GM18498 (cell line): ENCODE measurements at regions not wholly inside any gene's neighbourhood (a gene's known extent, or its start where the extent isn't known, plus 50 kb on each side); places are given as distances from the start of the nearest gene placed in this dataset.
"Not testable (repeated sequence)": the region's sequence is repeated elsewhere in the genome, so short reads cannot be mapped to it uniquely, and the experiment has no call there.

Experiments
- ATAC-seq: cut with Tn5 transposase; IDR thresholded peaks from one replicate; pipeline ENCODE4 v1.9.1; 2021; ENCODE audit warnings: mild to moderate bottlenecking, moderate library complexity; ENCODE audit not compliant: unreplicated experiment

- no peak for ATAC-seq
These were observed 605.7 kb upstream of the GJE1 start for GRCh38 chr6:141526985-141527384.

GRCh38 chr6:141521440-141521839 is 611.3 kb upstream of the GJE1 start:
- ATAC-seq: no peak

- no peak for ATAC-seq
These were observed 618.9 kb upstream of the GJE1 start for GRCh38 chr6:141513830-141514229.

DNA sequence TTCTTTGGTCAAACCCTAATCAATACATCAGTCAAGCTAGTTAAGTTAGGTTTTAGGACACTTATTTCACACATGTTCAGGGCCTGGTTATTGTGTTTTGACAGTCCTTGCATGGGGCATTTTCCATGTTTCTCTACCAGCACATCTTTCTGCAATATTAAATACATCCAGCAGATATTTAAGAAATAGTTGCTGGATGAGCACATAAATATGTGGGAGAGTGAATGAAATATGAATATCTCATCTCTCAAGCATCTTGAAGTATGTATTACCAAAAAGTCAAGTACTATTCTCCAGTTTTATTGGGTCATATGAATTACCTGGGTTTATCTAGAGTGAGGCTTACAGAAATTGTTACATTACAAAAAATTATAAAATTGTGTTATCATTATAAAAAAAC is 621.9 kb upstream of the GJE1 start:
- no peak for ATAC-seq

DNA sequence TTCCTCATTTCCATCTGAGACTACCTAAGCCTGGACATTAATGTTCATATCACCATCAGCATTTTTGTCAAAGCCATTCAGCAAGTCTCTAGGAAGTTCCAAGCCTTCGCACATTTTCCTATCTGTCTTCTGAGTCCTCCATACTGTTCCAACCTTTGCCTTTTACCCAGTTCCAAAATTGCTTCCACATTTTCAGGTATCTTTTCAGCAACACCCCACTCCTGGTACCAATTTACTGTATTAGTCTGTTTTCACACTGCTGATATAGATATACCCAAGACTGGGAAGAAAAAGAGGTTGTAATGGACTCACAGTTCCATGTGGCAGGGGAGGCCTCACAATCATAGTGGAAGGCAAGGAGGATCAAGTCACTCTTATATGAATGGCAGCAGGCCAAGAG is 626.7 kb upstream of the GJE1 start:
- ATAC-seq: not testable (repeated sequence)

DNA sequence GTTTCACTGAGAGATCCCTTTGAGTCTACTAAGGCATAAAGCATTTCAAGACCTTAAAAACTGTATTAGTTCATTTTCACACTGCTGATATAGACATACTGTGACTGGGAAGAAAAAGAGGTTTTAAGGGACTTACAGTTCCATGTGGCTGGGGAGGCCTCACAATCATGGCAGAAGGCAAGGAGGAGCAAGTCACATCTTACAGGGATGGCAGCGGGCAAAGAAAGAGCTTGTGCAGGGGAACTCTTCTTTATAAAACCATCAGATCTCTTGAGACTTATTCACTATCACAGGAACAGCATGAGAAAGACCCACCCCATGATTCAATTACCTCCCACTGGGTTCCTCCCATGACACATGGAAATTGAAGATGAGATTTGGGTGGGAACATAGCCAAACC is 628.4 kb upstream of the GJE1 start:
- not testable (repeated sequence) for ATAC-seq

DNA sequence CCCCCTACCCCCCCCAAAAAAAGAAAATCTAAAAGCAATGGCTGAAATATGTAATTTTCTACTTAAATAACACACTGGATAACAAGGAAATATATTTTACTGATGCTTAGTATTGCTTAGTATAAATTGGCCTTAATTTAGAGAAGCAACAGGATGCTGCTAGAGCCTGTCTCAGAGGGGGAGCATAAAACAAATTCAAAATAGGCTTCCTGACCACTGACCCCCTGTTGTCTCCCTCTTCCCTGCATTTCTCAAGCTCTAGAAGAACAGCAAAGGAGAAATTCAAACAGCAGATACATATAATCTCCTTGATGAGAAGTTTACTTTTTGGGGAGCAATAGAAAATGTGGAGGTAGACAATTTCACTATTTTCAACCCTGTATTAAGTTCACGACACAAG is 631.1 kb upstream of the GJE1 start:
- no peak for ATAC-seq

DNA sequence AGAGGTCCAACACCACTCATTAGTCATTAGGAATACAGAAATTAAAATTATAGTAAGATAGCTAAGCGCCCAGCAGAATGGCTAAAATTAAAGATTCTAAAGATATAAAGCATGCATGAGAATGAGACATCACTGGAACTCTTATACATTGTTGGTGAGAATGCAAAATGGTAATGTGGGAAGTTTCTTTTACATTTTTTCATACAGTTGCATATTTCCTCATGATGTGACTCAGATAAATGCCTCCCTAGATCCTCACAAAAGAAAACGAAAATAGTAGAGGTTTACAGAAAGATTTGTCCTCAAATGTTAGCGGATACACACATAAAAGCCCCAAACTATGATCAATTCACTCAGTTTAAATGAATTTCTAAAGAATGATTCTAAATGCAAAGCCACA is 633.7 kb upstream of the GJE1 start:
- no peak for ATAC-seq

GRCh38 chr6:141492521-141493284 is 640.0 kb upstream of the GJE1 start:
- ATAC-seq: no peak

- ATAC-seq: no peak
These were observed 641.0 kb upstream of the GJE1 start for GRCh38 chr6:141491684-141492083.

DNA sequence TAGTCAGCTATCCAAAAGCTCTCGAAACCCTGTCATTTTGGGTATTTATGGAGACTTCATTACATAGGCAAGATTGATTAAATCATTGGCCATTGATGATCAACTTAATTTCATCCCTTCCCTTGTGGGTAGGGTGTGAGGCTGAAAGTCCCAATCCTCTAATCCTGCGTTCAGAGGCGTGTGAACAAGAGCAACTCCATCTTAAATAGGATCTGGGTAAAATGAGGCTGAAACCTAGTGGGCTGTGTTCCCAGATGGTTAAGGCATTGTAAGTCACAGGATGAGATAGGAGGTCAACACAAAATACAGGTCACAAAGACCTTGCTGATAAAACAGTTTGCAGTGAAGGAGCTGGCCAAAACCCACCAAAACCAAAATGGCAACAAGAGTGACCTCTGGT is 641.7 kb upstream of the GJE1 start:
- ATAC-seq: no peak

DNA sequence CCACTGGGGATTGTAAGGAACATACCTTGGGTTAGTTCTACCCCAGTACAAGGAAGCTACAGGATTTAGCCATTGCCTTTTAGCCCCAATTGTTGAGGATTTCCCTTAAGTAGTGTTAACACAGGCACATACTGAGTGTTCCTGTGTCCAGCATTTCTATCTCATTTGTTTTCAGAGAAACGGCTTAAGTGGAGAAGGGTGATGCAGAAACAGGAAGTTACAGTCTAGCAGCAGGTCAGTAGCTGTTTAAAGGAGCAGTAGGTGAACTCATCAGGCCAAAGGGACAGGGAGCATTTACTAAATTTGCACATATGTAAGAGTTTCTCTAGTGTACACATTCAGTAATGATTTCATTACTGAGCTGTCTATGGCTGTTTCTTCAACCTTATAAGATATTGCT is 644.2 kb upstream of the GJE1 start:
- peak; percentile 48 for ATAC-seq

DNA sequence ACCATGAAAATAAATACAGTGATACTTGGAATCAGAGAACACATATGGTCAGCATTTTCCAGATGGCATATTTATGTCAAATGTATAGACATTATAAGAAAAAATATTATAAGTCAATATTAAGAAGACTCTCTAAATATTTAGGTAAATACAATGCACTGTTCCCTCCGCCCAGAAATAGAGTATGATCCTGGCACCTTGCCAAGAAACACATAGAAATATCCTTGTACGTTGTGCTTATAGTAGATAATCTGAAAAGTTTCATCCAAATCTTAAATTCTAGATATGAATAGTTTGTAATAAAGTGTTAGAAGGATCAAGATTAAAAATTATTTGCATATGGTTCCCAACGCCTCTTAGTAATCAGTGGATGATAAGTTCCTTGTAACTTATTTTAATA is 645.8 kb upstream of the GJE1 start:
- ATAC-seq: no peak

GRCh38 chr6:141484711-141485110 is 648.0 kb upstream of the GJE1 start:
- ATAC-seq: peak; percentile 85

- ATAC-seq: peak; percentile 87
These were observed 649.1 kb upstream of the GJE1 start for GRCh38 chr6:141483598-141484061.

DNA sequence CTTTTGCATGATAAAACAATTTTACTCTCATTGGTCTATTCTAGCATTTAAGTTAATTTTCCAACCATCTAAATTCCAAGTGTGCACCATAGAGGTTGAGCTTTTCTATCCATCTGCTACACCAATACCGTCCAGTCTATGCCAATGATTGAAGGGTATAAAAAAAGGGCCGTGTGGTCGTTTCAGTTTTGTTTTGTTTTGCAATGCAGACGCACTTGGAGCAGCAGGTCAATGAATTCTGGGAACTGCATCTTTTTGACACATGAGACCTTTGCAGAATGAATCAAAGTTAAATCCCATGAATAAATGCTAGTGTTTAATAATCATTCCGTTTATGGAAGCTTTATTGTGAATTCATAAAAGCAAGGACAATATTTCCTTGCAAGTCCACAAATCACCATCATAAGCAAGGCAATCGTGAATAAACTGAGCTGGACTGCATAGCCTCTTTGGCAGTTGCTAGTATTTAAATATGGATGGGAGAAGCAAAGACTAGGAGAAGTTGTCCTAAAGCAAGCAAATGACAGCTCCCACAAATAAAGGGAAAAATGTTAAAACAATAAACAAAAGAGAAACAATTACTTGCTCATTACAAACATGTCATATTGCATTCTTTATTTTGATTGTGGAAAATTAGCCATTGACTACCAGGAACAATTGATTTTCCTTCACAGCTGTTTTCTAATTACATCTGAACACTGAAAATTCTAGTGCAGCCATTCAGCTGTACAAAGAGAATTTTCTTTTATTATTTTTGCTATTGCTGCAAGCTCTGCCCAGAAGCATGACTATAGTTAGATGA is 649.7 kb upstream of the GJE1 start:
- ATAC-seq: peak; percentile 3

DNA sequence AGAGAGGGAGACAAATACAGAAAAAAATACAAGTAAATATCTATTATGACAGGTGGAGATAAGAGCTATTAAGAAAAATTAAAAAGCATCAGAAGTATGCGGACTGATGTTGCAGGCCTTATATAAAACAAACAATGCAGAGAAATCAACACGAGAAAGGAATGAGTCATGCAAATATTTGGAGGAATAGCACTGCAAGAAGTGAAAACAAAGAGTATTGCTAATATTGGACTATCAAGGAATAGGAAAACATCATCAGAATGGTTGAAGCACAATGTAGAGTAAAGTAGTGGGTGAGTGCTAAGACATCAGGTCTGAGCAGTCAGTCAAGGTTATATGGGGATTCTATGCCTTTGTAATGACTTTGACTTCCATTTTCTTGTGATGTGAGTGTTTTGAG is 657.5 kb upstream of the GJE1 start:
- no peak for ATAC-seq

- peak; percentile 56 for ATAC-seq
These were observed 660.4 kb upstream of the GJE1 start for GRCh38 chr6:141472162-141472928.

DNA sequence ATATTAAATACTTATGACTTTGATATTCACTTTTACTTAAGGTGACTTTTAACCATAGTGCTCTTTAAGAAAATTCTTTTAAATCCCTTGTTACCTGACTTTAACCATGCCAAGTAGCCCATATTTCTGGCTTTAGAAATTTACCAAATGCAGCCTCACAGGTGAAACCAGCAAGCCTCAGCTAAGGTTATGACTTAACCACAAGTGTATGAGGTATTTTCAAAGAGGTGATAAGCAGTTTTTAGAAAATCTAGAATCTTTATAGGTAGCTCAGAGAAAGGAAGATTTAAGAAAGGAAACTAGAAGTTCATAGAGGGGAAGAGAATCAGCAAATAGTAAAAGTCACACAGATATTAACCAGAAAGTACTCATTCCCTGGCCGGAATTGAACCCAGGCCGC is 661.9 kb upstream of the GJE1 start:
- no peak for ATAC-seq

- ATAC-seq: no peak
These were observed 664.8 kb upstream of the GJE1 start for GRCh38 chr6:141467881-141468280.

- no peak for ATAC-seq
These were observed 665.7 kb upstream of the GJE1 start for GRCh38 chr6:141467041-141467440.
